RWPE1 (cell line): ENCODE measurements at regions not wholly inside any gene's neighbourhood (a gene's known extent, or its start where the extent isn't known, plus 50 kb on each side); places are given as distances from the start of the nearest gene placed in this dataset.

Source experiments
- CTCF ChIA-PET: fragments of 350-600 bp; sonication (Branson Sonifier 250); formaldehyde crosslinking; extraction: SDS; loops from one replicate; lab custom pipeline; 2021; lab: Yijun Ruan, JAX
- POLR2A ChIA-PET: fragments of 400-600 bp; formaldehyde crosslinking; extraction: SDS; loops from one replicate; lab custom pipeline; 2020; ENCODE audit warnings: antibody characterized with exemption; ENCODE audit not compliant: low non-redundant PET; lab: Yijun Ruan, JAX
- DNase-seq: peaks from one replicate; pipeline ENCODE4 v3.0.0; 2012; ENCODE audit warnings: low spot score
- H3K27ac ChIP-seq: fragments of 450-650 bp; 2 replicates; pipeline ENCODE4 v1.5.1; 2017
- CTCF ChIP-seq: fragments of 450-650 bp; conservative IDR thresholded peaks from 2 replicates; pipeline ENCODE4 v1.5.1; 2017; ENCODE audit warnings: low read depth, mild to moderate bottlenecking

GRCh38 chr4:31051565-31051964 lies 331.4 kb downstream of the PCDH7 start:
- DNase-seq, result no peak
- POLR2A ChIA-PET, result no interaction called here
- CTCF ChIA-PET, result no interaction called here
- no peak overlapping the region for H3K27ac ChIP-seq
- TF ChIP-seq CTCF, result no peak

- POLR2A ChIA-PET, result no interaction called here
- H3K27ac ChIP-seq, result no peak overlapping the region
- no peak for TF ChIP-seq CTCF
- no peak for DNase-seq
- CTCF ChIA-PET, result no interaction called here
These were observed 332.4 kb downstream of the PCDH7 start for GRCh38 chr4:31052519-31052918.

- DNase-seq, result no peak
- TF ChIP-seq CTCF, result no peak
- CTCF ChIA-PET, result no interaction called here
- POLR2A ChIA-PET, result no interaction called here
- no peak overlapping the region for H3K27ac ChIP-seq
These were observed 333.3 kb downstream of the PCDH7 start for GRCh38 chr4:31053451-31053850.

GRCh38 chr4:31054295-31054694 lies 334.1 kb downstream of the PCDH7 start:
- DNase-seq, result no peak
- CTCF ChIA-PET, result no interaction called here
- no peak for TF ChIP-seq CTCF
- no peak overlapping the region for H3K27ac ChIP-seq
- POLR2A ChIA-PET, result no interaction called here

- TF ChIP-seq CTCF, result no peak
- DNase-seq, result no peak
- H3K27ac ChIP-seq, result no peak overlapping the region
- ChIA-PET POLR2A (no interaction called here), CTCF (no interaction called here)
These were observed 338.5 kb downstream of the PCDH7 start for GRCh38 chr4:31058656-31059055.

GRCh38 chr4:31059753-31060522 lies 339.8 kb downstream of the PCDH7 start:
- ChIA-PET CTCF (interaction anchor here (0.8 kb wide), 1 partner anchor 14 kb away, joined by 5 read pairs; no protein-coding TSS in a partner anchor), POLR2A (no interaction called here)
- no peak overlapping the region for H3K27ac ChIP-seq
- DNase-seq, result no peak
- TF ChIP-seq CTCF, result no peak
